ENCODE measurements at regions not wholly inside any gene's neighbourhood (a gene's known extent, or its start where the extent isn't known, plus 50 kb on each side); places are given as distances from the start of the nearest gene placed in this dataset.

GRCh38 chr4:151888367-151888866, 127.6 kb upstream of the GATB start:
- Mint-ChIP-seq H3K36me3 (ENCODE audit: low read depth) (no peaks in the 10 kb centered on the region), H3K4me3 (peak overlapping the region; percentile 10), H3K27me3 (ENCODE audit: low read depth) (no peaks in the 10 kb centered on the region), H3K27ac (peak overlapping the region; percentile 49), H3K4me1 (ENCODE audit: low read depth) (peaks cover 13% of the 10 kb centered on the region), H3K9me3 (no peaks in the 10 kb centered on the region)

DNA sequence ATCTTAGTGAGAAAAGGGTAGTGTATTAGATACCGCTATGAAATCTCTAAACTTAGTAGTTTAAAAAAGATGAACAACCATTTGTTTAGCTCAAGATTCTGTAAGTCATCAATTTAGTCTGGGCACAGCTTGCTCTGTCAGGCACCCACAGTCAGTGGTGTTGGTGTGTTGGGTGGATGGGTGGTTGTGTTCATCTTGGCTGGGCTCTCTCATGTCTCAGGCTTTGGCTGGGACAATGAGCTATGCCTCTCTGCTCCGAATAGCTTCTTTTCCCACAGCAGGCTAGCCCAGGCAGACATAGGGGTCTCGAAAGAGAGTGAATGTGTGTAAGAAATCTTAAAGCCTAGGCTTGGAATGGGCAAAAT, 127.0 kb upstream of the GATB start:
- Mint-ChIP-seq H3K4me3 (no peak overlapping the region), H3K27ac (no peak overlapping the region)

GRCh38 chr4:151887031-151887815, 126.4 kb upstream of the GATB start:
- peaks cover 22% of the 10 kb centered on the region for H3K4me1 Mint-ChIP-seq (ENCODE audit: low read depth)
- no peak overlapping the region for H3K4me3 Mint-ChIP-seq
- no peaks in the 10 kb centered on the region for H3K9me3 Mint-ChIP-seq
- no peaks in the 10 kb centered on the region for H3K36me3 Mint-ChIP-seq (ENCODE audit: low read depth)
- H3K27ac Mint-ChIP-seq, result no peak overlapping the region
- no peaks in the 10 kb centered on the region for H3K27me3 Mint-ChIP-seq (ENCODE audit: low read depth)

More for the DNA sequence above, 127.0 kb upstream of the GATB start:
- H3K9me3 Mint-ChIP-seq, result no peaks in the 10 kb centered on the region
- no peaks in the 10 kb centered on the region for H3K27me3 Mint-ChIP-seq (ENCODE audit: low read depth)
- H3K36me3 Mint-ChIP-seq (ENCODE audit: low read depth), result no peaks in the 10 kb centered on the region
- H3K4me1 Mint-ChIP-seq (ENCODE audit: low read depth), result peaks cover 16% of the 10 kb centered on the region

DNA sequence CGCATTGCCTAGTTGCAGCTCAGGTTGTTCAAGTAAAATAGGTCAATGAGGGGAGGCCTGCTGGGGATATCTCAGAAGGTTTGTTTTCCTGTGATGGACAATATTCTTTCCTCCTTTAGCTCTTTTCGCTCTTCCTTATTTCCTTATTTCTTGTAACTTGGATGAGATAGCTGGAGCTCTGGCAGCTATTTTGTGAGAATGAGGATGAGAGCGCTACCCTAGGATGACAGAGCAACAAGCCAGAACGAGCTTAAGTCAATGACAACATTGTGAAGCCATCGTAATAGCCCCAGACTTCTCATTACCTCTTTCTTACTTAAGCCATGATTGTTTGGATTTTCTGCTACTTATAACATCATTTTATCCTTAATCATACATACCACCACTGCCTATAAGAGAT, 124.3 kb upstream of the GATB start:
- Mint-ChIP-seq H3K36me3 (ENCODE audit: low read depth) (no peaks in the 10 kb centered on the region), H3K27me3 (ENCODE audit: low read depth) (no peaks in the 10 kb centered on the region), H3K9me3 (no peaks in the 10 kb centered on the region), H3K27ac (no peak overlapping the region), H3K4me1 (ENCODE audit: low read depth) (peaks cover 31% of the 10 kb centered on the region), H3K4me3 (no peak overlapping the region)

- no peaks in the 10 kb centered on the region for H3K36me3 Mint-ChIP-seq (ENCODE audit: low read depth)
- peaks cover 31% of the 10 kb centered on the region for H3K4me1 Mint-ChIP-seq (ENCODE audit: low read depth)
- no peaks in the 10 kb centered on the region for H3K9me3 Mint-ChIP-seq
- H3K27ac Mint-ChIP-seq, result no peak overlapping the region
- no peaks in the 10 kb centered on the region for H3K27me3 Mint-ChIP-seq (ENCODE audit: low read depth)
- H3K4me3 Mint-ChIP-seq, result no peak overlapping the region
These were observed 122.9 kb upstream of the GATB start for GRCh38 chr4:151883747-151884146.

GRCh38 chr4:151882072-151882803, 121.4 kb upstream of the GATB start:
- Mint-ChIP-seq H3K4me1 (ENCODE audit: low read depth) (peaks cover 18% of the 10 kb centered on the region), H3K36me3 (ENCODE audit: low read depth) (no peaks in the 10 kb centered on the region), H3K27ac (peak overlapping the region; percentile 62), H3K4me3 (no peak overlapping the region), H3K9me3 (no peaks in the 10 kb centered on the region), H3K27me3 (ENCODE audit: low read depth) (no peaks in the 10 kb centered on the region)

- Mint-ChIP-seq H3K4me3 (no peak overlapping the region), H3K9me3 (no peaks in the 10 kb centered on the region), H3K27ac (no peak overlapping the region), H3K36me3 (ENCODE audit: low read depth) (no peaks in the 10 kb centered on the region), H3K4me1 (ENCODE audit: low read depth) (peaks cover 18% of the 10 kb centered on the region), H3K27me3 (ENCODE audit: low read depth) (no peaks in the 10 kb centered on the region)
These were observed 119.1 kb upstream of the GATB start for GRCh38 chr4:151879705-151880445.

- Mint-ChIP-seq H3K27ac (no peak overlapping the region), H3K4me1 (ENCODE audit: low read depth) (peaks cover 4% of the 10 kb centered on the region), H3K4me3 (no peak overlapping the region), H3K36me3 (ENCODE audit: low read depth) (no peaks in the 10 kb centered on the region), H3K27me3 (ENCODE audit: low read depth) (no peaks in the 10 kb centered on the region), H3K9me3 (no peaks in the 10 kb centered on the region)
These were observed 115.7 kb upstream of the GATB start for GRCh38 chr4:151876381-151876988.

DNA sequence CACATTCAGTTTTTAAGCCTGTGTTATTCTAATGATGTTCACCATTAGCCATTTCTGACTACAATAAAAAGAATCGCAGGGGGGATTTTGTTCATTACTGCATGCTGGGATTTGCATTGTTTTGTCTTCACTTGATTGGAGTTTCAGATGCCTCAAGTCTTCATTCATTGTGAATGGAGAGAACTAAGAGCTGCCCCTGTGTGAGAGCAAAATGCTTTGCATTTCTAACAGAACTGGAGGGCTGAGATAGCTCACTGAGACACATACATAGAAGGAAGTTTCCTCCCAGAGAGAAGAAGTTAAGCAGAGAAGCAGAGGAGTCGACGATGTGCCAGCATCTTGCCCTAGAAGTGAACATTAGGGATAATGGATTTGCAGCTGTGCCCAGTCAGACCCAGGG, 113.5 kb upstream of the GATB start:
- no peak overlapping the region for H3K4me3 Mint-ChIP-seq
- no peaks in the 10 kb centered on the region for H3K27me3 Mint-ChIP-seq (ENCODE audit: low read depth)
- no peaks in the 10 kb centered on the region for H3K4me1 Mint-ChIP-seq (ENCODE audit: low read depth)
- no peaks in the 10 kb centered on the region for H3K9me3 Mint-ChIP-seq
- H3K36me3 Mint-ChIP-seq (ENCODE audit: low read depth), result no peaks in the 10 kb centered on the region
- H3K27ac Mint-ChIP-seq, result no peak overlapping the region

- Mint-ChIP-seq H3K27ac (no peak overlapping the region), H3K9me3 (peaks cover 13% of the 10 kb centered on the region), H3K4me1 (ENCODE audit: low read depth) (peaks cover 9% of the 10 kb centered on the region), H3K27me3 (ENCODE audit: low read depth) (peaks cover 4% of the 10 kb centered on the region), H3K36me3 (ENCODE audit: low read depth) (peaks cover 4% of the 10 kb centered on the region), H3K4me3 (no peak overlapping the region)
These were observed 105.7 kb upstream of the GATB start for GRCh38 chr4:151866592-151866918.

DNA sequence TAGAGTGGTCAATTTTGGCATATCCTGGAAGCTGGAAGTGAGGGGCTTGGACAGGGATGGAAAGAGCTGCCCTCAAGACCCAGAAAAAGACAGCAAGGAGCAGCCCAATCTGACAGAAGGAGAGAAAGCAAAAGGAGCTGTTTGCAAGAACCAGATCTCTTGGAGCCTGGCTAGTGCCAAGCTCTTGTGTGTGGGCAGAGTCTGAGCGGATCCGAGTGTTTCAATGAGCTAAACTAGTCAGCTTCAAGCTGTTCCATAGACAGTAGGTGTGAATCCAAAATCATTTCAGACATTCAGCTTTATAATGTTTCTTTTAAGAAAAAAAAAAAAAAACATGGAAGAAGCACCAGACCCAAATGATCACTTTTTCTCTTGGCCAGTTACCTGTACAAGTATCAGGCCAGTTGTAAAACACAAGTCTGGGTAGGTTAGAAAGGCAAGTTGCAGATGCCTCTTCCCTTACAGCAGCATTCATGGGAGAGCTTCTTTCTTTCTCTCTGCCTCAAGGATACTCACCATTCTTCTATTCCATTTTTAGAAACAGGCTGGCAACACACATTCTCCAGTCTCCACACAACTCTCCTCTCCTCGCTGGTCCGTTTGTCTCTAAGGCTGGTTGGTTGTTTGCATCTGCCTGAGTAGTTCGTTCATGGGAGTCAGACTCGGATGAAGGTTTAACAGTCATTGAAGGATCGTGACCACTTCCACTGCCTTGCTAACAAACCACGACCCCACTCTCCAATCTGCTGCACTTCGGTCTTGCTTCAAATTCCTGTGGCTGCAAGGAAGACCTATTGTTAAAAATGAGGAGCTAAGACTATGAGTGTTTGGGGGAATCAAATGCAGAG, 105.2 kb upstream of the GATB start:
- peaks cover 8% of the 10 kb centered on the region for H3K27me3 Mint-ChIP-seq (ENCODE audit: low read depth)
- H3K36me3 Mint-ChIP-seq (ENCODE audit: low read depth), result peaks cover 4% of the 10 kb centered on the region
- H3K9me3 Mint-ChIP-seq, result peaks cover 13% of the 10 kb centered on the region
- H3K4me1 Mint-ChIP-seq (ENCODE audit: low read depth), result peaks cover 9% of the 10 kb centered on the region
- no peak overlapping the region for H3K4me3 Mint-ChIP-seq
- no peak overlapping the region for H3K27ac Mint-ChIP-seq

GRCh38 chr4:151865312-151865711, 104.5 kb upstream of the GATB start:
- Mint-ChIP-seq H3K27me3 (ENCODE audit: low read depth) (peaks cover 11% of the 10 kb centered on the region), H3K36me3 (ENCODE audit: low read depth) (peaks cover 4% of the 10 kb centered on the region), H3K4me1 (ENCODE audit: low read depth) (peaks cover 9% of the 10 kb centered on the region), H3K9me3 (peaks cover 13% of the 10 kb centered on the region), H3K4me3 (no peak overlapping the region), H3K27ac (no peak overlapping the region)

- peaks cover 4% of the 10 kb centered on the region for H3K36me3 Mint-ChIP-seq (ENCODE audit: low read depth)
- H3K4me3 Mint-ChIP-seq, result no peak overlapping the region
- H3K9me3 Mint-ChIP-seq, result peaks cover 13% of the 10 kb centered on the region
- H3K27ac Mint-ChIP-seq, result no peak overlapping the region
- peaks cover 17% of the 10 kb centered on the region for H3K27me3 Mint-ChIP-seq (ENCODE audit: low read depth)
- peaks cover 9% of the 10 kb centered on the region for H3K4me1 Mint-ChIP-seq (ENCODE audit: low read depth)
These were observed 103.3 kb upstream of the GATB start for GRCh38 chr4:151864068-151864467.

DNA sequence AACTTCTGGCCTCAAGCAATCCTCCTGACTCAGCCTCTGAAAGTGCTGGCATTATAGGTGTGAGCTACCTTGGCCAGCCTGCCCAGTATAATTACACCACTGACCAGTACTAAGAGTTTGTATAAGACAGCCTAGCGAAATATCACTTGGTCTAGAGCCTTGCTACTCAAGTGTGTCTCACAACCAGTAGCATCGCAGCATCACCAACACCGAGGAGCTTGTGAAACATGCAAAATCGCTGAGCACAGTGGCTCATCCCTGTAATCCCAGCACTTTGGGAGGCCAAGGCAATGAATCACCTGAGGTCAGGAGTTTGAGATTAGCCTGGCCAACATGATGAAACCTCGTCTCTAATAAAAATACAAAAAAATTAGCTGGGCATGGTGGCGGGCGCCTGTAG, 102.0 kb upstream of the GATB start:
- Mint-ChIP-seq H3K9me3 (peaks cover 10% of the 10 kb centered on the region), H3K4me3 (no peak overlapping the region), H3K4me1 (ENCODE audit: low read depth) (peaks cover 9% of the 10 kb centered on the region), H3K36me3 (ENCODE audit: low read depth) (peaks cover 2% of the 10 kb centered on the region), H3K27ac (no peak overlapping the region), H3K27me3 (ENCODE audit: low read depth) (peaks cover 26% of the 10 kb centered on the region)
